CD4-positive, alpha-beta T cell treated with Interleukin-15 for 4 hours (primary cell): ENCODE measurements at regions not wholly inside any gene's neighbourhood (a gene's known extent, or its start where the extent isn't known, plus 50 kb on each side); places are given as distances from the start of the nearest gene placed in this dataset.

ENCODE experiments used
- DNase-seq: peaks from one replicate; pipeline ENCODE4 v3.0.0-alpha.2; 2020; ENCODE audit warnings: low spot score

GRCh38 chr17:33404070-33404819 is 111.2 kb upstream of the ASIC2 start:
- DNase-seq = no peak

- no peak for DNase-seq
These were observed 123.0 kb upstream of the ASIC2 start for GRCh38 chr17:33416131-33416530.

- no peak for DNase-seq
These were observed 128.8 kb upstream of the ASIC2 start for GRCh38 chr17:33421933-33422332.

GRCh38 chr17:33433581-33433980 is 140.5 kb upstream of the ASIC2 start:
- DNase-seq = no peak

- DNase-seq = no peak
These were observed 141.7 kb upstream of the ASIC2 start for GRCh38 chr17:33434841-33435240.

GRCh38 chr17:33435721-33436301 is 142.7 kb upstream of the ASIC2 start:
- DNase-seq = no peak

GRCh38 chr17:33436321-33436720 is 143.2 kb upstream of the ASIC2 start:
- no peak for DNase-seq

- DNase-seq = no peak
These were observed 145.0 kb upstream of the ASIC2 start for GRCh38 chr17:33438139-33438538.

GRCh38 chr17:33438578-33438977 is 145.5 kb upstream of the ASIC2 start:
- DNase-seq = no peak

- DNase-seq = no peak
These were observed 149.2 kb upstream of the ASIC2 start for GRCh38 chr17:33442320-33442719.

GRCh38 chr17:33444731-33445130 is 151.6 kb upstream of the ASIC2 start:
- no peak for DNase-seq

GRCh38 chr17:33447090-33447489 is 154.0 kb upstream of the ASIC2 start:
- DNase-seq = no peak

- DNase-seq = no peak
These were observed 158.1 kb upstream of the ASIC2 start for GRCh38 chr17:33451221-33451620.

GRCh38 chr17:33457477-33457876 is 164.4 kb upstream of the ASIC2 start:
- DNase-seq = no peak

GRCh38 chr17:33459078-33459940 is 166.2 kb upstream of the ASIC2 start:
- no peak for DNase-seq

GRCh38 chr17:33460781-33461450 is 167.8 kb upstream of the ASIC2 start:
- no peak for DNase-seq

GRCh38 chr17:33463887-33464286 is 170.8 kb upstream of the ASIC2 start:
- no peak for DNase-seq

GRCh38 chr17:33464669-33465280 is 171.7 kb upstream of the ASIC2 start:
- no peak for DNase-seq

GRCh38 chr17:33469421-33469820 is 176.3 kb upstream of the ASIC2 start:
- DNase-seq = no peak

- no peak for DNase-seq
These were observed 176.8 kb upstream of the ASIC2 start for GRCh38 chr17:33469911-33470310.

GRCh38 chr17:33473061-33473460 is 180.0 kb upstream of the ASIC2 start:
- no peak for DNase-seq

- DNase-seq = no peak
These were observed 181.7 kb upstream of the ASIC2 start for GRCh38 chr17:33474789-33475188.
